Islet precursor cell (in vitro differentiated cells): ENCODE measurements at regions not wholly inside any gene's neighbourhood (a gene's known extent, or its start where the extent isn't known, plus 50 kb on each side); places are given as distances from the start of the nearest gene placed in this dataset.
"Not testable (repeated sequence)": the region's sequence is repeated elsewhere in the genome, so short reads cannot be mapped to it uniquely, and the experiment has no call there.

Experiments used
- DNase-seq: peaks from one replicate; pipeline ENCODE4 v3.0.0-alpha.2; 2018

GRCh38 chr5:68679041-68679440 is 414.8 kb upstream of the SLC30A5 start:
- DNase-seq: no peak

- no peak for DNase-seq
These were observed 413.4 kb upstream of the SLC30A5 start for GRCh38 chr5:68680366-68680765.

GRCh38 chr5:68681929-68682328 is 411.9 kb upstream of the SLC30A5 start:
- DNase-seq: no peak

- no peak for DNase-seq
These were observed 411.2 kb upstream of the SLC30A5 start for GRCh38 chr5:68682400-68683160.

- peak; percentile 95 for DNase-seq
These were observed 410.2 kb upstream of the SLC30A5 start for GRCh38 chr5:68683632-68684036.

GRCh38 chr5:68685863-68686262 is 408.0 kb upstream of the SLC30A5 start:
- no peak for DNase-seq

GRCh38 chr5:68688547-68688946 is 405.3 kb upstream of the SLC30A5 start:
- no peak for DNase-seq

- DNase-seq: no peak
These were observed 404.8 kb upstream of the SLC30A5 start for GRCh38 chr5:68689010-68689409.

- not testable (repeated sequence) for DNase-seq
These were observed 401.9 kb upstream of the SLC30A5 start for GRCh38 chr5:68691874-68692273.

- no peak for DNase-seq
These were observed 395.5 kb upstream of the SLC30A5 start for GRCh38 chr5:68698025-68698940.

- no peak for DNase-seq
These were observed 393.8 kb upstream of the SLC30A5 start for GRCh38 chr5:68699966-68700365.

- DNase-seq: no peak
These were observed 386.2 kb upstream of the SLC30A5 start for GRCh38 chr5:68707575-68707974.

- no peak for DNase-seq
These were observed 385.5 kb upstream of the SLC30A5 start for GRCh38 chr5:68708156-68708841.

- no peak for DNase-seq
These were observed 385.0 kb upstream of the SLC30A5 start for GRCh38 chr5:68708842-68709170.

- DNase-seq: no peak
These were observed 384.6 kb upstream of the SLC30A5 start for GRCh38 chr5:68709239-68709638.

- no peak for DNase-seq
These were observed 383.3 kb upstream of the SLC30A5 start for GRCh38 chr5:68710514-68710913.

- DNase-seq: no peak
These were observed 382.3 kb upstream of the SLC30A5 start for GRCh38 chr5:68711293-68712200.

GRCh38 chr5:68714810-68715209 is 379.0 kb upstream of the SLC30A5 start:
- DNase-seq: no peak

GRCh38 chr5:68720884-68721610 is 372.8 kb upstream of the SLC30A5 start:
- no peak for DNase-seq

- DNase-seq: no peak
These were observed 371.5 kb upstream of the SLC30A5 start for GRCh38 chr5:68722357-68722756.

GRCh38 chr5:68725905-68726683 is 367.7 kb upstream of the SLC30A5 start:
- DNase-seq: no peak
